ENCODE measurements at regions not wholly inside any gene's neighbourhood (a gene's known extent, or its start where the extent isn't known, plus 50 kb on each side); places are given as distances from the start of the nearest gene placed in this dataset.

DNA sequence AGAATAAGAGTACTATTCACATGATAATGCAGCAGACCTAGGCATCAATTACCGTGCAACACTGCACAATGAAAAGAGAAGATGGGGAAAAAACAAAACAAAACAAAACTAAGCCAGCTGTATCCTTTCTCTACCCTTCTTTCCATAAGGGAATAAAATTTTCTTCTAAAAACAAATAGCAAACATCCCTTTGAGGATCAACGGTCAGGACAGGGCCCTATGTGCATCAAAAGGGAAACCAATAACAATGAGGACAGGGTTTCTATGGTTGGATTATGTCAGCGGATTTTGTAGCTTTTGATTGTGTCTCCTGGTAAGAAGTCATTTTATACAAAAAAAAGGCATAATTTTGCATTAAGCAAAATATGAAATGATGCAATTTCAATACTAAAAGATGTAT is 350.3 kb downstream of the SLC6A15 start:
- 67 to 71% methylated on average over 3 of the region's 3 CpGs for WGBS, 2 donors
- intact Hi-C loops (cut with DNase I; ENCODE audit: low total_unique reads): no loop called here
- Histone ChIP-seq H3K27me3 (no peaks in the 10 kb centered on the region), H3K36me3 (ENCODE audit: low read depth, missing control alignments) (no peaks in the 10 kb centered on the region), H3K9me3 (no peaks in the 10 kb centered on the region), H3K4me3 (no peak overlapping the region), H3K27ac (no peak overlapping the region), H3K4me1 (no peaks in the 10 kb centered on the region)
- no peak for DNase-seq
- TF ChIP-seq POLR2A (IDR thresholded peaks at IDR 0.05): no peak
- TF ChIP-seq, protein P1, sequence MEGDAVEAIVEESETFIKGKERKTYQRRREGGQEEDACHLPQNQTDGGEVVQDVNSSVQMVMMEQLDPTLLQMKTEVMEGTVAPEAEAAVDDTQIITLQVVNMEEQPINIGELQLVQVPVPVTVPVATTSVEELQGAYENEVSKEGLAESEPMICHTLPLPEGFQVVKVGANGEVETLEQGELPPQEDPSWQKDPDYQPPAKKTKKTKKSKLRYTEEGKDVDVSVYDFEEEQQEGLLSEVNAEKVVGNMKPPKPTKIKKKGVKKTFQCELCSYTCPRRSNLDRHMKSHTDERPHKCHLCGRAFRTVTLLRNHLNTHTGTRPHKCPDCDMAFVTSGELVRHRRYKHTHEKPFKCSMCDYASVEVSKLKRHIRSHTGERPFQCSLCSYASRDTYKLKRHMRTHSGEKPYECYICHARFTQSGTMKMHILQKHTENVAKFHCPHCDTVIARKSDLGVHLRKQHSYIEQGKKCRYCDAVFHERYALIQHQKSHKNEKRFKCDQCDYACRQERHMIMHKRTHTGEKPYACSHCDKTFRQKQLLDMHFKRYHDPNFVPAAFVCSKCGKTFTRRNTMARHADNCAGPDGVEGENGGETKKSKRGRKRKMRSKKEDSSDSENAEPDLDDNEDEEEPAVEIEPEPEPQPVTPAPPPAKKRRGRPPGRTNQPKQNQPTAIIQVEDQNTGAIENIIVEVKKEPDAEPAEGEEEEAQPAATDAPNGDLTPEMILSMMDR (IDR thresholded peaks at IDR 0.05): no peak

DNA sequence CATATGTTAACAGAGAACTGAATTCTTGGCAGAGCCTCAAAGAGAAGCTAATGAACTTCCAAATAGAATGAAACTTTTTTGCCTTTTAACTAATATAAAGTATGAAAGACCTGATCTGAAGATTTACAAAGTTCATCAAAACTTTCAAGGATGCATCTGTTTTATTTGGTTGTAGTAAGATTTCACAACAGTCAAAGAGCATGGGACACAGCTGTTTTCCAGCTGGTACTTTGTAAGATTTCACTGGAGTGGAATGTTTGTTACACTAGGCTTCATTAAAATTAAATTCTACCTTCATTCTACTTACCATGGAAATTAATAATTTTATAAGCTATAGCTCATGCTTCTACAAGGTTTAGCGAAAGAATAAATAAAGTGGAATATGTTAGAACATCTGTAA is 351.2 kb downstream of the SLC6A15 start:
- H3K36me3 ChIP-seq (ENCODE audit: low read depth, missing control alignments): no peaks in the 10 kb centered on the region
- TF ChIP-seq, protein P1 (IDR thresholded peaks at IDR 0.05): no peak
- TF ChIP-seq POLR2A (IDR thresholded peaks at IDR 0.05): no peak
- 69 to 70% methylated on average over 1 of the region's 1 CpG for WGBS, 2 donors
- no peak for DNase-seq
- H3K4me3 ChIP-seq: no peak overlapping the region
- H3K9me3 ChIP-seq: no peaks in the 10 kb centered on the region
- no peak overlapping the region for H3K27ac ChIP-seq
- intact Hi-C loops (cut with DNase I; ENCODE audit: low total_unique reads): no loop called here
- H3K27me3 ChIP-seq: no peaks in the 10 kb centered on the region
- H3K4me1 ChIP-seq: no peaks in the 10 kb centered on the region

DNA sequence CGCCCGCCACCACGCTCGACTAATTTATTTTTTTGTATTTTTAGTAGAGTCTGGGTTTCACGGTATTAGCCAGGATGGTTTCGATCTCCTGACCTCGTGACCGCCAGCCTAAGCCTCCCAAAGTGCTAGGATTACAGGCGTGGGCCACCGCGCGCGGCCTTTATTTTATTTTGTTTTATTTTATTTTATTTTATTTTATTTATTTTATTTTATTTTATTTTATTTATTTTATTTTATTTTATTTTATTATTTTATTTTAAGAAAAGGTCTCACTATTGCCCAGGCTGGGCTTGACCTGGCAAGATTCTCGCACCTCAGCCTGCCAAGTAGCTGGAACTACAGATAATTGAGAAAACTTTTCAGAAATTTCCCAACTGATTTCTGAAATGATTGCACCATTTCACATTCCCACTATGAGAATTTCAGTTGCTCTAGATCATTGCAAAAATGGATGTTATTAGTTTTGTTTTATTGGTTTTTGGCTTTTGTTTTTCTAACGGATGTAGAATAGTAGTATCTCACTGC is 358.3 kb downstream of the SLC6A15 start:
- H3K27ac ChIP-seq: no peak overlapping the region
- TF ChIP-seq, protein P1 (IDR thresholded peaks at IDR 0.05): no peak
- no peak for TF ChIP-seq POLR2A (IDR thresholded peaks at IDR 0.05)
- H3K36me3 ChIP-seq (ENCODE audit: low read depth, missing control alignments): no peaks in the 10 kb centered on the region
- H3K4me1 ChIP-seq: no peaks in the 10 kb centered on the region
- DNase-seq: no peak
- 67 to 70% methylated on average over 15 of the region's 15 CpGs for WGBS, 2 donors
- H3K4me3 ChIP-seq: no peak overlapping the region
- H3K9me3 ChIP-seq: no peaks in the 10 kb centered on the region
- no peaks in the 10 kb centered on the region for H3K27me3 ChIP-seq
- intact Hi-C loops (cut with DNase I; ENCODE audit: low total_unique reads): no loop called here

DNA sequence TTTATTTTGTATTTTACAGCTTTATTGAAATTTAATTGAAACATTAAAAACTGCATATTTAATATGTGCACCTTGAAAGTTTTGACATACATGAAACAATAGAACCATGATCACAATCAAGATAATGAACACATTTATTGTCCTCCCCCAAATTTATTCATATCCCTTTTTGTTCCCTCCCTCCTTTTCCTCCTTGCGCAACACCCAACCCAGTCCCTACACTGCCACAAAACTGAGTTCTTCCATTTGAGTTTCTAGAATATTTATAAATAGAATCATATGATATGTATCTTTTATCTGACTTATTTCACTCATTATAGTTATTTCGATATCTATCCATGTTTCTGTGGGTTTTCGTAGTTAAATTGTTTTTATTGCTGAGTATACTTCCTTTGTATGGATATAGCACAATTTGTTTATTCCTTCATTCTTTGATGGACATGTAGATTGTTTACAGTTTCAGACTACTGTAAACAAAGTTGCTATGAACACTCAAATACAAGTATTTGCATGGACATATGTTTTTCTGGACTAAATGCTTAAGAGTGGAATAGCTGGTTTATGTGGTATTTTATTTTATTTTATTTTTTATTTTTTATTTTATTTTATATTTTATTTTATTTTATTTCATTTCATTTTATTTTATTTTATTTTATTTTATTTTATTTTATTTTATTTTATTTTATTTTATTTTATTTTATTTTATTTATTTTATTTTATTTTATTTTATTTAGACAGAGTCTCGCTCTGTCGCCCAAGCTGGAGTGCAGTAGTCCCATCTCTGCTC is 359.1 kb downstream of the SLC6A15 start:
- no peak overlapping the region for H3K4me3 ChIP-seq
- no peaks in the 10 kb centered on the region for H3K36me3 ChIP-seq (ENCODE audit: low read depth, missing control alignments)
- H3K9me3 ChIP-seq: no peaks in the 10 kb centered on the region
- TF ChIP-seq, protein P1 (IDR thresholded peaks at IDR 0.05): no peak
- no peak for TF ChIP-seq POLR2A (IDR thresholded peaks at IDR 0.05)
- no peaks in the 10 kb centered on the region for H3K27me3 ChIP-seq
- DNase-seq: no peak
- 71 to 83% methylated on average over 5 of the region's 5 CpGs for WGBS, 2 donors
- no peaks in the 10 kb centered on the region for H3K4me1 ChIP-seq
- intact Hi-C loops (cut with DNase I; ENCODE audit: low total_unique reads): no loop called here
- no peak overlapping the region for H3K27ac ChIP-seq

DNA sequence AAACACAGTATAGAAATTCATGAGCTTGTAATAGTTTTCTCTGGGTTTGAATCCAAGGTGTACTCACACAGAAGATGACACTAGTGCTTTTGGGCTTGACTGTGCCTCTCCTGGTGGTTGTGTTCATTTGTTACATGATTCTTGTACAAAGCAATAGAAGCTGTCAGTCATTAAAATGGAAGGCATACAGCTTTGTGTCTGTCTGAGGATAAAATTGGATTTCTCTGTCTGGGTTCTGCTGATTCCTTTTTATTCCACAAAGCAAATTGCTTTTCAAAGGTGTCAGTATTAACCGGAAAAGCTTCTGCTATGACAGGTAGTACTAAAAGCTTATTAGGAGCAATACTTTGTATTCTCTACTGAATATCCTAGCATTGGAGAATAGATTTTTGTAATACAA is 361.2 kb downstream of the SLC6A15 start:
- H3K36me3 ChIP-seq (ENCODE audit: low read depth, missing control alignments): no peaks in the 10 kb centered on the region
- no peak for DNase-seq
- no peaks in the 10 kb centered on the region for H3K4me1 ChIP-seq
- no peaks in the 10 kb centered on the region for H3K27me3 ChIP-seq
- H3K27ac ChIP-seq: no peak overlapping the region
- TF ChIP-seq, protein P1 (IDR thresholded peaks at IDR 0.05): no peak
- TF ChIP-seq POLR2A (IDR thresholded peaks at IDR 0.05): no peak
- WGBS, 2 donors: 91 to 98% methylated on average over 1 of the region's 1 CpG
- intact Hi-C loops (cut with DNase I; ENCODE audit: low total_unique reads): no loop called here
- no peak overlapping the region for H3K4me3 ChIP-seq
- no peaks in the 10 kb centered on the region for H3K9me3 ChIP-seq
